ENCODE measurements at regions not wholly inside any gene's neighbourhood (a gene's known extent, or its start where the extent isn't known, plus 50 kb on each side); places are given as distances from the start of the nearest gene placed in this dataset.

DNA sequence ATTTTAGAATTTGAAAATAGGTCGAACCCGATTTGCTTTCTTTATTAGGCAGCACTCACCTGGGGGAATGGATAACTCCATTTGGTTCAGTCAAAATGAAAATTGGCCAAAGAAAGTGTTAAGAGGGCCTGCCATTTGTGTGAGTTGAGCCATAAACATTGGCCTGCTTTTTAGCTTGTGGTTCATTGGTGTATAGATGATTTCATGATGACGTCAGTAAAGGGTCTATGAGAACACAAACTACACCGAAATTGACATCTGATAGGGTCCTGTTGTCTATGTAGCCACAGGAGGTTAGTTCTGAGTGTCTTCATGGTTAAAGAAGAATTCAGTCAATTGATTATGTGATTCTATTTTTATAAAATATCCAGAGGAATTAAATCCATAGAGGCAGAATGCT is 1001.5 kb upstream of the EEF2KMT start:
- no peak overlapping the region for H3K4me3 ChIP-seq (ENCODE audit: low read depth, low read length)
- ChIA-PET POLR2A (no interaction called here), CTCF (no interaction called here)
- no peak for DNase-seq (ENCODE audit: low read depth, low spot score)
- no peaks in the 10 kb centered on the region for H3K27me3 ChIP-seq (ENCODE audit: control insufficient read depth, insufficient read depth, low read length)
- H3K27ac ChIP-seq (ENCODE audit: low read depth, low read length) = no peak overlapping the region
- H3K9me3 ChIP-seq (ENCODE audit: control insufficient read depth, insufficient read depth, low read length) = peaks cover 39% of the 10 kb centered on the region
- no peak for TF ChIP-seq CTCF (IDR thresholded peaks at IDR 0.05; ENCODE audit: low read depth, low read length)

DNA sequence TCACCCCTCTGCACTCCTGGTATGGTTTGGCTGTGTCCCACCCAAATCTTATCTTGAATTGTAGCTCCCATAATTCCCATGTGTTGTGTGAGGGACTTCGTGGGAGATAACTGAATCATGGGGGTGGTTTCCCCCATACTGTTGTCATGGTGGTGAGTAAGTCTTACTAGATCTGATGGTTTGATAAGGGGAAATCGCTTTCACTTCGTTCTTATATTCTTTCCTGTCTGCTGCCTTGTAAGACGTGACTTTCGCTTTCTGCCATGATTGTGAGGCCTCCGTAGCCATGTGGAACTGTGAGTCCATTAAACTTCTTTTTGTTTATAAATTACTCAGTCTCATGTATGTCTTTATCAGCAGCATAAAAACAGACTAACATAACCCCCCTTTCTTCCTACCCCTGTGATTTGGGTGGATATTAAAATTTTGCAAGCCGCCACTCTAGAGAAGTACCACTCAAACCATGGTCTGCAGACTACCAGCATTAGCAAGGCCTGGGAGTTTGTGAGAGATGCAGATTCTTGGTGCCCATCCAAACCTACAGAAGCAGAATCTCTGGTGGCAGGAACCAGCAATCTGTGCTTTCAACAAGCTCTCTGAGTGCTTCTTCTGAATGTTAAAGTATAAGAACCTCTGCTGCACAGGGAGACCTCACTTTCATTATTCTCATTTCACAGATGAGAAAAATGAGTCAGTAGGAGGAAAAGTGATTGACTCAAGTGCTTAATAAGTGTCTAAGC is 999.5 kb upstream of the EEF2KMT start:
- Histone ChIP-seq H3K4me3 (ENCODE audit: low read depth, low read length) (no peak overlapping the region), H3K9me3 (ENCODE audit: control insufficient read depth, insufficient read depth, low read length) (peaks cover 34% of the 10 kb centered on the region), H3K27me3 (ENCODE audit: control insufficient read depth, insufficient read depth, low read length) (no peaks in the 10 kb centered on the region), H3K27ac (ENCODE audit: low read depth, low read length) (no peak overlapping the region)
- POLR2A ChIA-PET = no interaction called here
- no peak for TF ChIP-seq CTCF (IDR thresholded peaks at IDR 0.05; ENCODE audit: low read depth, low read length)
- DNase-seq (ENCODE audit: low read depth, low spot score) = no peak
- CTCF ChIA-PET = no interaction called here

DNA sequence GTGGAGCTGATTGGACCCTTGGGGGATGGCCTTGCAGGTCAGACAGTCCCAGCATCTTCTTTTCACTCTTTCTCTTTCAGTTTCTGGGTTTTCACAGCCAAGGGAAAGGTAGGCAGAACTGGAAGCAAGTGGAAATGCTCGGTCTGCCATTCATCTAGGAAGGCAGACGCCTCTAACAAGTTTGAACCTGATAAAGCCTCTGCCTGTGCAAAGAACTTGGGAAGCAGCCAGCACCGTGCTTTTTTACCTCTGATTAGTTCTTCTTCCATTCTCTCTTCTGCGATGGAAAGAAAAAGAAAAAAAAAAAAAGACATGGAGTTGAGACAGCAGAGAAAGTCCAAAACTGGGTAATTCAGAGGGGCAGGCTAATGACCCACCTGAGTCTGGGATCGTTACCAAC is 997.8 kb upstream of the EEF2KMT start:
- no peak overlapping the region for H3K27ac ChIP-seq (ENCODE audit: low read depth, low read length)
- no peak for DNase-seq (ENCODE audit: low read depth, low spot score)
- ChIA-PET POLR2A (no interaction called here), CTCF (no interaction called here)
- no peaks in the 10 kb centered on the region for H3K27me3 ChIP-seq (ENCODE audit: control insufficient read depth, insufficient read depth, low read length)
- H3K4me3 ChIP-seq (ENCODE audit: low read depth, low read length) = no peak overlapping the region
- TF ChIP-seq CTCF (IDR thresholded peaks at IDR 0.05; ENCODE audit: low read depth, low read length) = no peak
- peaks cover 28% of the 10 kb centered on the region for H3K9me3 ChIP-seq (ENCODE audit: control insufficient read depth, insufficient read depth, low read length)

- Histone ChIP-seq H3K4me3 (ENCODE audit: low read depth, low read length) (no peak overlapping the region), H3K27ac (ENCODE audit: low read depth, low read length) (no peak overlapping the region), H3K27me3 (ENCODE audit: control insufficient read depth, insufficient read depth, low read length) (no peaks in the 10 kb centered on the region), H3K9me3 (ENCODE audit: control insufficient read depth, insufficient read depth, low read length) (peaks cover 12% of the 10 kb centered on the region; the same call in 1 of the 2 replicates)
- no peak for TF ChIP-seq CTCF (IDR thresholded peaks at IDR 0.05; ENCODE audit: low read depth, low read length)
- POLR2A ChIA-PET = no interaction called here
- CTCF ChIA-PET = no interaction called here
- DNase-seq (ENCODE audit: low read depth, low spot score) = no peak
These were observed 993.4 kb upstream of the EEF2KMT start for GRCh38 chr16:6091021-6091420.

- no peak overlapping the region for H3K4me3 ChIP-seq (ENCODE audit: low read depth, low read length)
- CTCF ChIA-PET = no interaction called here
- peaks cover 41% of the 10 kb centered on the region for H3K9me3 ChIP-seq (ENCODE audit: control insufficient read depth, insufficient read depth, low read length)
- POLR2A ChIA-PET = no interaction called here
- H3K27ac ChIP-seq (ENCODE audit: low read depth, low read length) = no peak overlapping the region
- H3K27me3 ChIP-seq (ENCODE audit: control insufficient read depth, insufficient read depth, low read length) = no peaks in the 10 kb centered on the region
- no peak for DNase-seq (ENCODE audit: low read depth, low spot score)
- TF ChIP-seq CTCF (IDR thresholded peaks at IDR 0.05; ENCODE audit: low read depth, low read length) = no peak
These were observed 983.9 kb upstream of the EEF2KMT start for GRCh38 chr16:6081320-6081976.
